Fibroblast of pulmonary artery (primary cell): ENCODE measurements at regions not wholly inside any gene's neighbourhood (a gene's known extent, or its start where the extent isn't known, plus 50 kb on each side); places are given as distances from the start of the nearest gene placed in this dataset.

Experiments used
- DNase-seq: peaks from one replicate; pipeline ENCODE4 v3.0.0-alpha.2; 2010; ENCODE audit warnings: low read depth
- H3K4me3 ChIP-seq: replicated peaks from 2 replicates; pipeline ENCODE4 v1.5.1; 2011; ENCODE audit warnings: low read depth, mild to moderate bottlenecking, control low read depth, low read length, moderate library complexity
- TF ChIP-seq, protein P1 (sequence below): IDR thresholded peaks from 2 replicates; pipeline ENCODE4 v1.5.1; 2011; ENCODE audit warnings: mild to moderate bottlenecking, control low read depth, low read length, inconsistent platforms; ENCODE audit errors: missing control alignments

DNA sequence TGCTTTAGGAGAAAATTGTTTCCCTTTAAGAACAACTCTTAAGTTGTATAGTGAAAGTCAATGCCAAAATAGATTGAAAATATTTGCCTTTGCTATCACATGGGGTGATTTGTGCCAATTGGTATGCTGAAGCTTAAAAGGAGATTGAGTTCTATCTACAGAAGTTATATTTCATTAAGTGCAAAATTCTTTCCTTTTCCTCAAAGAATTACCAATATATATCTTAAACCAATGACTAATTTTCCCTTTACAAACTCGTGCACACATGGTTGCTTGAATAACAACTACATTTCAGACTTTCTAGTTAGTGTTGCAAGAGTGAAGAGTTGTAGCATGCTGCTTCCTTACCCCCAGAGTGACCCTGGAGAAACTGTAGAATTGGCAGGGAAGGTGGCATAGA is 990.0 kb upstream of the PABPC4L start:
- TF ChIP-seq, protein P1, sequence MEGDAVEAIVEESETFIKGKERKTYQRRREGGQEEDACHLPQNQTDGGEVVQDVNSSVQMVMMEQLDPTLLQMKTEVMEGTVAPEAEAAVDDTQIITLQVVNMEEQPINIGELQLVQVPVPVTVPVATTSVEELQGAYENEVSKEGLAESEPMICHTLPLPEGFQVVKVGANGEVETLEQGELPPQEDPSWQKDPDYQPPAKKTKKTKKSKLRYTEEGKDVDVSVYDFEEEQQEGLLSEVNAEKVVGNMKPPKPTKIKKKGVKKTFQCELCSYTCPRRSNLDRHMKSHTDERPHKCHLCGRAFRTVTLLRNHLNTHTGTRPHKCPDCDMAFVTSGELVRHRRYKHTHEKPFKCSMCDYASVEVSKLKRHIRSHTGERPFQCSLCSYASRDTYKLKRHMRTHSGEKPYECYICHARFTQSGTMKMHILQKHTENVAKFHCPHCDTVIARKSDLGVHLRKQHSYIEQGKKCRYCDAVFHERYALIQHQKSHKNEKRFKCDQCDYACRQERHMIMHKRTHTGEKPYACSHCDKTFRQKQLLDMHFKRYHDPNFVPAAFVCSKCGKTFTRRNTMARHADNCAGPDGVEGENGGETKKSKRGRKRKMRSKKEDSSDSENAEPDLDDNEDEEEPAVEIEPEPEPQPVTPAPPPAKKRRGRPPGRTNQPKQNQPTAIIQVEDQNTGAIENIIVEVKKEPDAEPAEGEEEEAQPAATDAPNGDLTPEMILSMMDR, result no peak
- no peak for DNase-seq
- H3K4me3 ChIP-seq, result no peak overlapping the region

DNA sequence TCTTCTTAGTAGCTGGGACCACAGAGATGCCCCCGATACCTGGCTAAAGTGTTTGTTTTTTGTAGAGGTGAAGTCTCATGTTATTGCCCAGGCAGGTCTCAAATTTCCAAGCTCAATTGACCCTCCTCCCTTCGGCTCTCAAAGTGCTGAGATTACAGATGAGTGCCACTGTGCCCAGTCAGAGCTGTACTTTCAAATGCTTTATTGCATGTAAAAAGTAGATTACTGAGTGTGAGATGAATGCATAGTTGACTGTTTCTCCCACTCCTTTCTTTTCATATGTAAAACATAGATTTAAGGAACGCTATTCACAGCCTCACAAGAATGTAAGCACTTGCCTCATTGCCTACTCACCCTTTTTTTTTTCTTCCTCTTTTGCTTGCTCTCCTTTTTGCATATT is 984.4 kb upstream of the PABPC4L start:
- no peak for DNase-seq
- H3K4me3 ChIP-seq, result no peak overlapping the region
- TF ChIP-seq, protein P1, result no peak

DNA sequence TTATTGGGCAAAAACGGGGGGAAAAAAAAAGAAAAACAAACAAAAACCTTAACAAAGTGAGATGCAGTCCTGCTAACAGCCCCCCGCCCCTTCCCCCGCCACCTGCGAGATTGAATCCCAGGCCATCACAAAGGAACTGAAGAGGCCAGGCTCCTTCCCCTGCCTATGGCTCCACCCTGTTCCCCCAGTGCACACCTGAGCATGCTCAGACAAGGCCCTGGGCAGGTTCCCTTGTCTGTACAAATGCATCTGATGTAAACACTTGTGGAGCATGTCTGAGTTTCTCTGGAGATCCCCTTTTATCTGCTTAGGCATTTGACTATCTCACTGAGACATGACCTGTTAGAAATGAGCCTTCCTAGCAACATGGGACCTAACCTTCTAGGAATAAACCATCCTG is 983.7 kb upstream of the PABPC4L start:
- no peak overlapping the region for H3K4me3 ChIP-seq
- DNase-seq, result no peak
- TF ChIP-seq, protein P1, result no peak

DNA sequence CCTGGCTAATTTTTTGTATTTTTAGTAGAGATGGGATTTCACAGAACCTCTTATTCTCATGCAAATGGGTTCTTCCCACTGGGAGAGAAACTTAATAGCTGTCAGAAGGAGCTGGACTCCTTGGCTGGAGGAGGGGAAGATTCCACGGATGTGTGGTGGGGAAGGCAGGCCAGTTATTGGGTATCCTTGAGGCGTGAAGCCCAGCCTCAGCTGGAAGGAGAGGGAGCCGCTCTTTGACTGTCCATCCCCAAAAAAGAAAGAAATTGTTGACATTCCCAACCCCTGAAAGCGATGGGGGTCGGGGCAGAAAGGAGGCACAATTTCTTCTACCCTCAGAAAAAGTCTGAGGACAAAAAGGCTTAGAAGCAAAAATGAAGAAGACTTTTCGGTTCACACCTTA is 983.1 kb upstream of the PABPC4L start:
- TF ChIP-seq, protein P1, result no peak
- H3K4me3 ChIP-seq, result no peak overlapping the region
- no peak for DNase-seq

DNA sequence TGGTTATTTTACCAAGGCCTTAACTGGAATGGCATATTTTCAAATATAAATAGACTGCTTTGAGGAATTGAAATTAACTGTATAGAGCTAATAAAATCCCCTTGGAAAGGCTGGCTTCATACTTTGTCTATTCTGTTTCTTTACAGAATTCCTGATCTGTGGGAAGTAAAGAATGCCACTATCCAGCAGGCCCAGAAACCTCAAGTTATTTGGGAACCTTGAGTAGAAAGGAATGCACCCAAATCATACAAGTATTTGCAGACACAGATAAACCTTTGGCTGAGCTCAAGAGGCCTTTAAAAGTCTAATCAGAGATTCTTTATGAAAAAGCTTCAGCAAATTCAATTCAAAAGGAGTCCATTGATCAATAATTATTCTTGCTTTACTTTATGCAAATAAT is 975.7 kb upstream of the PABPC4L start:
- DNase-seq, result no peak
- TF ChIP-seq, protein P1, result no peak
- H3K4me3 ChIP-seq, result no peak overlapping the region

DNA sequence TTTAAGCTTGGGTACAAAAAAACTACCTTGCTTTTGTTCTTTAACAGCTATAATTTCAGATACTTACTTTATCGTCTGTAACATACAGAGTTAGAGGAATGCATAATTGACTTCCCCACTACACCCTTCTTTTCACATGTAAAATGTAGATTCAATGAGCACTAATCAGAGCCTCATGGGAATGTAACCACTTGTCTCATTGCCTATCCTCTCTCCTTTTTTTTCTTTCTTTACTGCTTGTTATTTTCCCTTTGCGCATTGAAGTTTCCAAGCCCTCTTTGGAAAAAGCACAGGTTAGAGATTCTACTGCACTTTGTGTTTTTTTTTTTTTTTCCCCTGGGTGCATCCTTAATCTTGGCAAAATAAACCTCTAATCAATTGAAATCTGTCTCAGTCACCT is 965.1 kb upstream of the PABPC4L start:
- no peak overlapping the region for H3K4me3 ChIP-seq
- TF ChIP-seq, protein P1, result no peak
- DNase-seq, result no peak

DNA sequence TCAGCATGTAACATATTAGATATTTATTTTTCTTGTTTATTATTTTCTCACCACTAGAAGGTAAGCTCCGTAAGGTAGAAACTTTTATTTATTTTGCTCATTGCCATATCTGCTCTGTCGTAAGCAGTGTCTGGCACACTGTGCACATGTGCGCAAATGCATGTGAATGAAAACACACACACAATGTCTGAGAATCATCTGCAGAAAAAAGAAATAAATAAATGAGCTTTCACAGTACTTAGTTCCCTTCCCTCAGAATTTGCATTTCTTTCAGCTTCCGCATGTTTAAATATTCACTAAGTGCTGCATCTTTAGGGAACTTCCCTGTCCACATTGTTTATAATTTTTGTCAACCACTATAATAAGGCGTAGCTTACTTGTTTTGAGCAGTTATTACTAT is 963.0 kb upstream of the PABPC4L start:
- TF ChIP-seq, protein P1, result no peak
- no peak overlapping the region for H3K4me3 ChIP-seq
- DNase-seq, result no peak
